CD4-positive, alpha-beta T cell (primary cell): ENCODE measurements at regions not wholly inside any gene's neighbourhood (a gene's known extent, or its start where the extent isn't known, plus 50 kb on each side); places are given as distances from the start of the nearest gene placed in this dataset.

Source experiments
- ATAC-seq: fragments of 200-7000 bp; cut with Tn5 transposase; one replicate; pipeline ENCODE4 v1.10.0; 2022; ENCODE audit warnings: mild to moderate bottlenecking; ENCODE audit not compliant: poor library complexity
- CTCF ChIA-PET: fragments of 350-600 bp; sonication (Branson Sonifier 250); formaldehyde crosslinking; loops from one replicate; lab custom pipeline; 2021; ENCODE audit warnings: antibody characterized with exemption, inconsistent platforms; lab: Charles Lee
- POLR2A ChIA-PET: fragments of 350-600 bp; sonication (Branson Sonifier 250); formaldehyde crosslinking; loops from one replicate; lab custom pipeline; 2021; ENCODE audit warnings: antibody characterized with exemption, inconsistent platforms; lab: Charles Lee
- DNase-seq, 14 experiments: peaks; one replicate each; pipeline ENCODE4 v3.0.0-alpha.2; 2013 to 2020; ENCODE audit warnings: mixed read lengths in 2 of 14
- H3K27ac ChIP-seq, 2 donors: one replicate each; pipeline versions ENCODE4 v1.5.1 to v1.7.0; 2013; ENCODE audit warnings: low read length in 2 of 2, low read depth in 1 of 2, mild to moderate bottlenecking in 1 of 2
- H3K27me3 ChIP-seq, 2 experiments: 1 replicate in 1 of 2; 2 replicates in 1 of 2; pipeline versions ENCODE4 v1.6.1 to v1.7.0; 2013; ENCODE audit warnings: low read length in 2 of 2, control low read depth in 1 of 2, mild to moderate bottlenecking in 1 of 2, moderate library complexity in 1 of 2; ENCODE audit not compliant: insufficient read depth in 2 of 2, control insufficient read depth in 1 of 2
- H3K36me3 ChIP-seq: one replicate; pipeline ENCODE4 v1.6.1; 2013; ENCODE audit warnings: low read length, control low read depth; ENCODE audit not compliant: insufficient read depth
- H3K4me1 ChIP-seq: one replicate; pipeline ENCODE4 v1.6.1; 2013; ENCODE audit warnings: low read length, control low read depth; ENCODE audit not compliant: insufficient read depth
- H3K4me3 ChIP-seq: one replicate; pipeline ENCODE4 v1.5.1; 2013; ENCODE audit warnings: mild to moderate bottlenecking, low read length, moderate library complexity
- H3K9me3 ChIP-seq, 2 experiments: 1 replicate in 1 of 2; 2 replicates in 1 of 2; pipeline versions ENCODE4 v1.6.1 to v1.7.0; 2013; ENCODE audit warnings: low read length in 2 of 2, mild to moderate bottlenecking in 2 of 2, control low read depth in 1 of 2, moderate library complexity in 1 of 2; ENCODE audit not compliant: control insufficient read depth in 1 of 2, insufficient read depth in 1 of 2
- H3K27ac Mint-ChIP-seq: one replicate; pipeline ENCODE4 v1.8.0; 2020; ENCODE audit warnings: mixed read lengths
- H3K27me3 Mint-ChIP-seq: one replicate; pipeline ENCODE4 v1.8.0; 2021; ENCODE audit warnings: mixed read lengths
- H3K36me3 Mint-ChIP-seq: one replicate; pipeline ENCODE4 v1.8.0; 2021; ENCODE audit warnings: low read depth, mixed read lengths
- H3K4me1 Mint-ChIP-seq: one replicate; pipeline ENCODE4 v1.8.0; 2021; ENCODE audit warnings: low read depth, mixed read lengths
- H3K4me3 Mint-ChIP-seq: one replicate; pipeline ENCODE4 v1.8.0; 2020; ENCODE audit warnings: mild to moderate bottlenecking, mixed read lengths
- H3K9me3 Mint-ChIP-seq: one replicate; pipeline ENCODE4 v1.8.0; 2020; ENCODE audit warnings: mixed read lengths
- CTCF ChIP-seq: fragments of 200-600 bp; IDR thresholded peaks from one replicate; pipeline ENCODE4 v1.8.0; 2022; ENCODE audit warnings: antibody characterized with exemption, mild to moderate bottlenecking
- intact Hi-C, 2 experiments: fragments of 100-400 bp; cut with DNase I in 1 of 2; cut with micrococcal nuclease in 1 of 2; formaldehyde crosslinking; loops; one replicate each; pipeline versions ENCODE4 v1.15.1 to v1.9.0; 2023 to 2025; cut with DNase I, micrococcal nuclease

- no peak overlapping the region for H3K4me3 Mint-ChIP-seq
- CTCF ChIA-PET = no interaction called here
- POLR2A ChIA-PET = no interaction called here
Observed at GRCh38 chr1:59180735-59181134, 116.2 kb upstream of the FGGY start.

GRCh38 chr1:59183749-59184317 lies 113.1 kb upstream of the FGGY start:
- Histone ChIP-seq H3K9me3 (no peaks in the 10 kb centered on the region), H3K36me3 (no peaks in the 10 kb centered on the region), H3K4me3 (no peak overlapping the region), H3K27ac (no peak overlapping the region), H3K4me1 (no peaks in the 10 kb centered on the region), H3K27me3 (no peaks in the 10 kb centered on the region)
- Mint-ChIP-seq H3K9me3 (no peaks in the 10 kb centered on the region), H3K36me3 (no peaks in the 10 kb centered on the region), H3K4me1 (no peaks in the 10 kb centered on the region), H3K27me3 (no peaks in the 10 kb centered on the region), H3K4me3 (no peak overlapping the region), H3K27ac (no peak overlapping the region)
- CTCF ChIA-PET = no interaction called here
- POLR2A ChIA-PET = no interaction called here
- TF ChIP-seq CTCF = no peak
- DNase-seq (no peak), ATAC-seq (no peak)
- intact Hi-C loops = no loop called here

More at GRCh38 chr1:59180735-59181134, 116.2 kb upstream of the FGGY start:
- Histone ChIP-seq H3K4me1 (no peaks in the 10 kb centered on the region), H3K27ac (no peak overlapping the region), H3K9me3 (no peaks in the 10 kb centered on the region), H3K36me3 (no peaks in the 10 kb centered on the region), H3K27me3 (no peaks in the 10 kb centered on the region), H3K4me3 (no peak overlapping the region)
- ATAC-seq = no peak
- intact Hi-C loops = no loop called here
- Mint-ChIP-seq H3K36me3 (no peaks in the 10 kb centered on the region), H3K4me1 (no peaks in the 10 kb centered on the region), H3K27ac (no peak overlapping the region), H3K27me3 (no peaks in the 10 kb centered on the region), H3K9me3 (no peaks in the 10 kb centered on the region)
- no peak for DNase-seq
- no peak for TF ChIP-seq CTCF

DNA sequence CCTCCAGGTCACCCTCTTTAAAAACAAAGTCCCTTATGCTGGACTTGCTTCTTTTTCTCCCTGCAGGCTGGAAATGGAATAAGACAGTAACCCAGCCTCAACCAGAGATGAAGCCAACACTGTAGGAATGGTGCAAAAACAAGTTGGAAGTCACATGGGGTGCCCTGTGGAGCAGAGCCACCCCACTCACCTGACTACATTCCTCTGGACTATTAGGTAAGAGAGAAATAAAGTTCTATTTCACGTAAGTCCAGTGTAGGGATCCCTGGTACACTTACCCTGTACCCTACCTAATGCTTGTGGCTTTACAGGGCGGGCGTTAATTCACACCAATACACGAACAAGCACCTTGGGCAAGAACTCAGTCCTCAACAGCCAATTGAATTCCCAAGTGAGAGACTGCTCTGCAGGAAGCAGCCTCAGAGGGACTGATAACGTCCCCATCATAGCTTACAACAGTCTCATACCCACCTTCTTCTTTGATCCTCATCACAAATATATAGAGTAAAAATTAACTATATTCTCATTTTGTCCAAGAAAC lies 112.5 kb upstream of the FGGY start:
- POLR2A ChIA-PET = no interaction called here
- H3K27ac Mint-ChIP-seq = no peak overlapping the region
- H3K9me3 Mint-ChIP-seq = no peaks in the 10 kb centered on the region
- no peaks in the 10 kb centered on the region for H3K36me3 Mint-ChIP-seq
- DNase-seq (no peak), ATAC-seq (no peak)
- Histone ChIP-seq H3K36me3 (no peaks in the 10 kb centered on the region), H3K4me1 (no peaks in the 10 kb centered on the region), H3K27ac (no peak overlapping the region), H3K27me3 (no peaks in the 10 kb centered on the region), H3K4me3 (no peak overlapping the region), H3K9me3 (no peaks in the 10 kb centered on the region)
- H3K27me3 Mint-ChIP-seq = no peaks in the 10 kb centered on the region
- no peaks in the 10 kb centered on the region for H3K4me1 Mint-ChIP-seq
- no peak for TF ChIP-seq CTCF
- no peak overlapping the region for H3K4me3 Mint-ChIP-seq
- CTCF ChIA-PET = no interaction called here
- intact Hi-C loops = no loop called here
